ENCODE measurements at regions not wholly inside any gene's neighbourhood (a gene's known extent, or its start where the extent isn't known, plus 50 kb on each side); places are given as distances from the start of the nearest gene placed in this dataset.

- TF ChIP-seq POLR2A (IDR thresholded peaks at IDR 0.05; ENCODE audit: low read length) (no peak), GATA1 (IDR thresholded peaks at IDR 0.05; ENCODE audit: low read depth, low read length) (no peak)
Observed at GRCh38 chr10:88082391-88082790, 219.0 kb downstream of the PTEN start.

All from erythroblast (primary cell).